ENCODE measurements at regions not wholly inside any gene's neighbourhood (a gene's known extent, or its start where the extent isn't known, plus 50 kb on each side); places are given as distances from the start of the nearest gene placed in this dataset.

DNA sequence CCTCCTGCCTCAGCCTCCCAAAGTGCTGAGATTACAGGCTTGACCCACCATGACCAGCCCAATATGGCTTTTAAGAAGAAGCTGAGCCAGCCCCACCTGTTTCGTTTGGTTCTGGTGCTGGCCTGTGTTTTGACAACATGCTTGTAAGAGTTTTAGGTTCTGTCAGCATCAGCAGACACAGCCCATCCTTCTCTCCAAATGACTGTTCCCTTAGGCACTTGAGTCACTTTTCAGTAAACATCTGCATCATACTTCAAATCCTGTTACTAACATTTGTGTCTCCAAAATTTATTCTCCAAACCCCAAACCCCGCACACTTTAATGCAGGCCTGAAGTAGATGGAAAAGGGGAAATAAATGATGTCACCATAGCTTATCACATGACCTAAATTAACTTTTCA, 1118.5 kb downstream of the TSN start:
- no peak overlapping the region for H3K27ac Mint-ChIP-seq (ENCODE audit: unreplicated experiment)
- no peaks in the 10 kb centered on the region for H3K4me1 Mint-ChIP-seq (ENCODE audit: unreplicated experiment)
- TF ChIP-seq, protein P1, sequence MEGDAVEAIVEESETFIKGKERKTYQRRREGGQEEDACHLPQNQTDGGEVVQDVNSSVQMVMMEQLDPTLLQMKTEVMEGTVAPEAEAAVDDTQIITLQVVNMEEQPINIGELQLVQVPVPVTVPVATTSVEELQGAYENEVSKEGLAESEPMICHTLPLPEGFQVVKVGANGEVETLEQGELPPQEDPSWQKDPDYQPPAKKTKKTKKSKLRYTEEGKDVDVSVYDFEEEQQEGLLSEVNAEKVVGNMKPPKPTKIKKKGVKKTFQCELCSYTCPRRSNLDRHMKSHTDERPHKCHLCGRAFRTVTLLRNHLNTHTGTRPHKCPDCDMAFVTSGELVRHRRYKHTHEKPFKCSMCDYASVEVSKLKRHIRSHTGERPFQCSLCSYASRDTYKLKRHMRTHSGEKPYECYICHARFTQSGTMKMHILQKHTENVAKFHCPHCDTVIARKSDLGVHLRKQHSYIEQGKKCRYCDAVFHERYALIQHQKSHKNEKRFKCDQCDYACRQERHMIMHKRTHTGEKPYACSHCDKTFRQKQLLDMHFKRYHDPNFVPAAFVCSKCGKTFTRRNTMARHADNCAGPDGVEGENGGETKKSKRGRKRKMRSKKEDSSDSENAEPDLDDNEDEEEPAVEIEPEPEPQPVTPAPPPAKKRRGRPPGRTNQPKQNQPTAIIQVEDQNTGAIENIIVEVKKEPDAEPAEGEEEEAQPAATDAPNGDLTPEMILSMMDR (IDR thresholded peaks at IDR 0.05; ENCODE audit: unreplicated experiment): no peak

DNA sequence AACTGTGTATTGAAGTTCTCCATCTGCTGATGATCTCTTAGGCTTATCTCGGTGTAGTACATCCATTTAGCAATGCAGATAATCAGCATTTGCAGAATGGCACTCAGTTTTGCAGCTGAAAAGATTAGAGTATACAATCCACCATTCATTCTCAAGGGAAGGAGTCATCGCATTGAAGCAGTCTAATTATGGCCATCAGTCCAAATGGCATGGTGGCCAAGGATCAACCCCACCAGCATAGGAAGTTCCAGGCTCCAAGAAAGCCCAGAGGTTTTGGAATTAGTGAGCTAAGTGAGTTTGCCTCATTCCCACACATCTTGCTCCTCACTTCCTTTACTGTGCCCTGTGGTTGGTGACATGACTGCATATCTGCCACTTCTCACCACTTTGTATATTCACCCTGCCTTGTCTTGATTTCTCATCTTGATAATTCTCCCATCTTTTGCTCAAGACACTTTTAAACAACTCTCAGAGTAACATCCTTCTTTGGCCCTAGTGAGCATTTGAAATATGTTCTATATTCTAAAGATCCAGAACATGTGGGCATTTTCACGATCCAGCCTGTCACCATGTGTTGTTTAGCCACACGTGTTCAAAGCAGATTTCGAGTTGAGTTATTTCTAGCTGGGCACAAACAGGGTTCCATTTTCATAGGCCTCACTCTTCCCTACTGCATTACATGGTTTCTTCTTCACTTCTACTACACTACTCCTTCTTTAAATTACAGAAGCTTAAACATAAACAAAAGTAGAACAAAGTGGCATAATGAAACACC, 1119.8 kb downstream of the TSN start:
- H3K27me3 Mint-ChIP-seq (ENCODE audit: unreplicated experiment): no peaks in the 10 kb centered on the region
- no peak for DNase-seq (ENCODE audit: low spot score)
- H3K4me1 Mint-ChIP-seq (ENCODE audit: unreplicated experiment): no peaks in the 10 kb centered on the region
- no peak overlapping the region for H3K27ac Mint-ChIP-seq (ENCODE audit: unreplicated experiment)
- no peaks in the 10 kb centered on the region for H3K9me3 Mint-ChIP-seq (ENCODE audit: unreplicated experiment)
- H3K36me3 Mint-ChIP-seq (ENCODE audit: low read depth, unreplicated experiment): no peaks in the 10 kb centered on the region
- TF ChIP-seq, protein P1 (IDR thresholded peaks at IDR 0.05; ENCODE audit: unreplicated experiment): no peak
- H3K4me3 Mint-ChIP-seq (ENCODE audit: unreplicated experiment): no peak overlapping the region

More for the DNA sequence above, 1118.5 kb downstream of the TSN start:
- H3K4me3 Mint-ChIP-seq (ENCODE audit: unreplicated experiment): no peak overlapping the region
- H3K27me3 Mint-ChIP-seq (ENCODE audit: unreplicated experiment): no peaks in the 10 kb centered on the region
- H3K36me3 Mint-ChIP-seq (ENCODE audit: low read depth, unreplicated experiment): no peaks in the 10 kb centered on the region
- no peaks in the 10 kb centered on the region for H3K9me3 Mint-ChIP-seq (ENCODE audit: unreplicated experiment)
- DNase-seq (ENCODE audit: low spot score): no peak

DNA sequence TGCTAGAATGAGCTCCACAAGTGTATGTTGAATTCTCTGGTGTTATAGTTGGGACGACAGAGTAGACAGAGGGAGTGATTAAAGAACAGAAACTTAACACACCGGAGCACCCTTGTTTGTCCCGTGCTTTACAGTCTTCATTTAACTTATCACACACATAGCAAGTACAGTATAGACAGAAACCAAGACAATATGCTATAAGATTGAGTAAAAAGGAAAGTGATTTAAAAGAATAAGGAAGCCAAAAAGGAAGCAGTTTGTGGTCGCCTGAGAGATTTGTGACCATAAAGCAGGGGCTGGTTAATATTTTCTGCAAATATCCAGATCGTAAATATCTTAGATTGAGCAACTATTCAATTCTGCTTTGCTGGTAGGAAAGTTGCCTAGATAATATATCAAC, 1128.4 kb downstream of the TSN start:
- Mint-ChIP-seq H3K36me3 (ENCODE audit: low read depth, unreplicated experiment) (no peaks in the 10 kb centered on the region), H3K9me3 (ENCODE audit: unreplicated experiment) (no peaks in the 10 kb centered on the region), H3K4me1 (ENCODE audit: unreplicated experiment) (no peaks in the 10 kb centered on the region), H3K27me3 (ENCODE audit: unreplicated experiment) (no peaks in the 10 kb centered on the region), H3K27ac (ENCODE audit: unreplicated experiment) (no peak overlapping the region), H3K4me3 (ENCODE audit: unreplicated experiment) (no peak overlapping the region)
- TF ChIP-seq, protein P1 (IDR thresholded peaks at IDR 0.05; ENCODE audit: unreplicated experiment): no peak
- DNase-seq (ENCODE audit: low spot score): no peak

DNA sequence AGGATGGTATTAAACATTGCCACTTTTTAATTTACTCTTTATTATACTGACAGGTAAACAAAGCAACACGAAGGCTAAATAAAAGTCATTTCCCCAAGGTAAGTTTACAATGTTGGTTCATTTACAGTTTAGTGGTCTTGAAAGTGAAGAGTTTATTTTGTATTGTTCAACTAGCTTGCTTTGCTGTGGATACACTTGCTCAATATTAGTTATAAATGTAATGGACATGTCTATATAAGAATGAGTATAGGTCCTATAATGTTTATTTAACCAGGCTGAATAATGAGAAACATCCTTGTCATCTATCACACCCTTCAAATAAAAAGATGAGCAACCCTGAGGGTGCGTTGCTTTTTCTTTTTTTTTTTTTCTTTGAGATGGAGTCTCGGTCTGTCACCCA, 1129.4 kb downstream of the TSN start:
- DNase-seq (ENCODE audit: low spot score): no peak
- Mint-ChIP-seq H3K4me3 (ENCODE audit: unreplicated experiment) (no peak overlapping the region), H3K27ac (ENCODE audit: unreplicated experiment) (no peak overlapping the region), H3K4me1 (ENCODE audit: unreplicated experiment) (no peaks in the 10 kb centered on the region), H3K27me3 (ENCODE audit: unreplicated experiment) (no peaks in the 10 kb centered on the region), H3K9me3 (ENCODE audit: unreplicated experiment) (no peaks in the 10 kb centered on the region), H3K36me3 (ENCODE audit: low read depth, unreplicated experiment) (no peaks in the 10 kb centered on the region)
- TF ChIP-seq, protein P1 (IDR thresholded peaks at IDR 0.05; ENCODE audit: unreplicated experiment): no peak

DNA sequence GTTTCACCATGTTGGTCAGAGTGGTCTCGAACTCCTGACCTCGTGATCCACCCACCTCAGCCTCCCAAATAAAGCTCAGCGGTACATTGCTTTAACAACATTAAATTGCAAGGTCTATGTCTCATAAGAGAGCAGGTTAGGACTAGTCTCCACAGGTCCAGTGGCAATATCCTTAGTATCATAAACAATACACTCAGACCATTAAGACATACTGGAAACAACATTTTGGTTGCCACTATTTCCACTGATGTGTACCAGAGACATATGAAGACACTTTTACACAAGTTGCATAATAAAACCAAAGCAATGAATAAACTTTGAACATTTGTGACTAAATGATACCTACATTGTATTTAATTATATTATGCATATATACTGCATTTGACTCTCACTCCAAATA, 1130.0 kb downstream of the TSN start:
- DNase-seq (ENCODE audit: low spot score): no peak
- Mint-ChIP-seq H3K27me3 (ENCODE audit: unreplicated experiment) (no peaks in the 10 kb centered on the region), H3K36me3 (ENCODE audit: low read depth, unreplicated experiment) (no peaks in the 10 kb centered on the region), H3K9me3 (ENCODE audit: unreplicated experiment) (no peaks in the 10 kb centered on the region), H3K4me1 (ENCODE audit: unreplicated experiment) (no peaks in the 10 kb centered on the region), H3K27ac (ENCODE audit: unreplicated experiment) (no peak overlapping the region), H3K4me3 (ENCODE audit: unreplicated experiment) (no peak overlapping the region)
- TF ChIP-seq, protein P1 (IDR thresholded peaks at IDR 0.05; ENCODE audit: unreplicated experiment): no peak

Data from endothelial cell (in vitro differentiated cells).